ENCODE measurements at regions not wholly inside any gene's neighbourhood (a gene's known extent, or its start where the extent isn't known, plus 50 kb on each side); places are given as distances from the start of the nearest gene placed in this dataset.

GRCh38 chr5:142481410-142481809, 156.6 kb upstream of the SPRY4 start:
- Histone ChIP-seq H3K27me3 (no peaks in the 10 kb centered on the region), H3K36me3 (no peaks in the 10 kb centered on the region), H3K9me3 (no peaks in the 10 kb centered on the region), H3K27ac (no peak overlapping the region), H3K4me1 (no peaks in the 10 kb centered on the region), H3K4me3 (no peak overlapping the region)
- intact Hi-C loops (cut with DNase I), result no loop called here
- no peak for DNase-seq
- TF ChIP-seq POLR2A (IDR thresholded peaks at IDR 0.05), result no peak
- no peak for TF ChIP-seq CTCF (IDR thresholded peaks at IDR 0.05)
- WGBS (ENCODE audit: insufficient coverage, low coverage, low lambda C conversion rate, missing lambda C conversion rate), result 86% methylated on average over 3 of the region's 3 CpGs
- ATAC-seq, result no peak

- no peak overlapping the region for H3K4me3 ChIP-seq
- no peak overlapping the region for H3K27ac ChIP-seq
- WGBS (ENCODE audit: insufficient coverage, low coverage, low lambda C conversion rate, missing lambda C conversion rate), result 72% methylated on average over 3 of the region's 3 CpGs
- H3K4me1 ChIP-seq, result no peaks in the 10 kb centered on the region
- intact Hi-C loops (cut with DNase I), result no loop called here
- H3K27me3 ChIP-seq, result no peaks in the 10 kb centered on the region
- DNase-seq (no peak), ATAC-seq (no peak)
- no peaks in the 10 kb centered on the region for H3K36me3 ChIP-seq
- H3K9me3 ChIP-seq, result no peaks in the 10 kb centered on the region
- TF ChIP-seq CTCF (IDR thresholded peaks at IDR 0.05), result no peak
- TF ChIP-seq POLR2A (IDR thresholded peaks at IDR 0.05), result no peak
Measured at GRCh38 chr5:142479854-142480519, 155.2 kb upstream of the SPRY4 start.

GRCh38 chr5:142479150-142479549, 154.3 kb upstream of the SPRY4 start:
- no peak for ATAC-seq
- TF ChIP-seq POLR2A (IDR thresholded peaks at IDR 0.05) (no peak), CTCF (IDR thresholded peaks at IDR 0.05) (no peak)
- H3K4me3 ChIP-seq, result no peak overlapping the region

GRCh38 chr5:142478113-142478512, 153.3 kb upstream of the SPRY4 start:
- H3K9me3 ChIP-seq, result no peaks in the 10 kb centered on the region
- intact Hi-C loops (cut with DNase I), result no loop called here
- TF ChIP-seq POLR2A (IDR thresholded peaks at IDR 0.05) (no peak), CTCF (IDR thresholded peaks at IDR 0.05) (no peak)
- no peak overlapping the region for H3K4me3 ChIP-seq
- no peak for DNase-seq
- H3K36me3 ChIP-seq, result no peaks in the 10 kb centered on the region
- no peak overlapping the region for H3K27ac ChIP-seq
- 100% methylated on average over 1 of the region's 1 CpG for WGBS (ENCODE audit: insufficient coverage, low coverage, low lambda C conversion rate, missing lambda C conversion rate)
- H3K27me3 ChIP-seq, result no peaks in the 10 kb centered on the region
- H3K4me1 ChIP-seq, result no peaks in the 10 kb centered on the region
- ATAC-seq, result no peak

More at GRCh38 chr5:142479150-142479549, 154.3 kb upstream of the SPRY4 start:
- Histone ChIP-seq H3K9me3 (no peaks in the 10 kb centered on the region), H3K36me3 (no peaks in the 10 kb centered on the region), H3K4me1 (no peaks in the 10 kb centered on the region), H3K27me3 (no peaks in the 10 kb centered on the region), H3K27ac (no peak overlapping the region)
- intact Hi-C loops (cut with DNase I), result no loop called here
- DNase-seq, result no peak

- no peak overlapping the region for H3K4me3 ChIP-seq
- DNase-seq, result no peak
- no peak for TF ChIP-seq POLR2A (IDR thresholded peaks at IDR 0.05)
- TF ChIP-seq CTCF (IDR thresholded peaks at IDR 0.05), result no peak
- WGBS (ENCODE audit: insufficient coverage, low coverage, low lambda C conversion rate, missing lambda C conversion rate), result 92% methylated on average over 2 of the region's 2 CpGs
- no peak for ATAC-seq
- intact Hi-C loops (cut with DNase I), result no loop called here
- no peaks in the 10 kb centered on the region for H3K36me3 ChIP-seq
- H3K27ac ChIP-seq, result no peak overlapping the region
- H3K27me3 ChIP-seq, result no peaks in the 10 kb centered on the region
- no peaks in the 10 kb centered on the region for H3K4me1 ChIP-seq
- H3K9me3 ChIP-seq, result no peaks in the 10 kb centered on the region
Measured at GRCh38 chr5:142475102-142475513, 150.3 kb upstream of the SPRY4 start.

Measured in right lobe of liver (tissue), 6 donors.